Thyroid gland (tissue), 4 donors: ENCODE measurements at regions not wholly inside any gene's neighbourhood (a gene's known extent, or its start where the extent isn't known, plus 50 kb on each side); places are given as distances from the start of the nearest gene placed in this dataset.

Experiments
- DNase-seq, 2 donors: peaks; one replicate each; pipeline ENCODE4 v3.0.0-alpha.2; 2019
- H3K27ac ChIP-seq, 3 donors: fragments of 200-600 bp; sonication (generic); 1 replicate in 2 of 3; 2 replicates in 1 of 3; pipeline ENCODE4 v1.5.1; 2016 to 2019; ENCODE audit warnings: mild to moderate bottlenecking in 1 of 3, moderate library complexity in 1 of 3
- H3K27me3 ChIP-seq: fragments of 200-600 bp; sonication (generic); one replicate; pipeline ENCODE4 v1.5.1; 2019
- H3K36me3 ChIP-seq, 2 donors: fragments of 200-600 bp; sonication (generic); one replicate each; pipeline ENCODE4 v1.5.1; 2016 to 2019
- H3K4me1 ChIP-seq, 2 donors: fragments of 200-600 bp; sonication (generic); one replicate each; pipeline ENCODE4 v1.5.1; 2017 to 2019
- H3K4me3 ChIP-seq, 3 donors: fragments of 200-600 bp; sonication (generic); replicated peaks in 1 of 3; 1 replicate in 2 of 3; 2 replicates in 1 of 3; pipeline ENCODE4 v1.5.1; 2016; ENCODE audit warnings: mild to moderate bottlenecking in 1 of 3
- H3K9me3 ChIP-seq: fragments of 200-600 bp; sonication (generic); one replicate; pipeline ENCODE4 v1.5.1; 2017
- CTCF ChIP-seq, 6 experiments: fragments of 200-600 bp in 3 of 6; fragments of 450-650 bp in 3 of 6; sonication (generic) in 3 of 6; IDR thresholded peaks; one replicate each; pipeline ENCODE4 v1.5.1; 2016 to 2019; ENCODE audit warnings: antibody characterized with exemption in 6 of 6, mild to moderate bottlenecking in 2 of 6, inconsistent platforms in 1 of 6, moderate library complexity in 1 of 6
- POLR2A ChIP-seq, 2 donors: fragments of 450-650 bp; IDR thresholded peaks; one replicate each; pipeline ENCODE4 v1.6.1; 2017; ENCODE audit warnings: antibody characterized with exemption in 2 of 2, mild to moderate bottlenecking in 2 of 2, moderate library complexity in 1 of 2
- WGBS, 2 donors: methylation state at CpG; one replicate each; pipeline ENCODE4 v1.1.5; 2017; 5-methylcytosine and 5-hydroxymethylcytosine counted together
- intact Hi-C: fragments of 100-400 bp; cut with DNase I; formaldehyde crosslinking; loops from one replicate; pipeline ENCODE4 v1.15.1; 2023

GRCh38 chr9:71179183-71179582 lies 57.8 kb upstream of the TRPM3 start:
- TF ChIP-seq POLR2A (IDR thresholded peaks at IDR 0.05) = no peak
- TF ChIP-seq CTCF (IDR thresholded peaks at IDR 0.05) = no peak
- Histone ChIP-seq H3K4me3 (no peak overlapping the region), H3K9me3 (no peaks in the 10 kb centered on the region), H3K4me1 (no peaks in the 10 kb centered on the region), H3K27ac (no peak overlapping the region), H3K27me3 (no peaks in the 10 kb centered on the region), H3K36me3 (no peaks in the 10 kb centered on the region)
- intact Hi-C loops = no loop called here
- 36 to 39% methylated on average over 3 of the region's 3 CpGs for WGBS, 2 donors
- DNase-seq = no peak

- 85% methylated on average over 3 of the region's 3 CpGs for WGBS, 2 donors
- Histone ChIP-seq H3K9me3 (no peaks in the 10 kb centered on the region), H3K4me3 (no peak overlapping the region)
Observed at GRCh38 chr9:71177901-71178300, 56.5 kb upstream of the TRPM3 start.

GRCh38 chr9:71171517-71171916 lies 50.1 kb upstream of the TRPM3 start:
- Histone ChIP-seq H3K4me3 (no peak overlapping the region), H3K27ac (no peak overlapping the region), H3K9me3 (no peaks in the 10 kb centered on the region), H3K36me3 (no peaks in the 10 kb centered on the region), H3K4me1 (no peaks in the 10 kb centered on the region), H3K27me3 (no peaks in the 10 kb centered on the region)
- DNase-seq = no peak
- intact Hi-C loops = no loop called here
- WGBS, 2 donors = 79 to 81% methylated on average over 9 of the region's 9 CpGs
- TF ChIP-seq POLR2A (IDR thresholded peaks at IDR 0.05) (no peak), CTCF (IDR thresholded peaks at IDR 0.05) (no peak)

More at GRCh38 chr9:71177901-71178300, 56.5 kb upstream of the TRPM3 start:
- Histone ChIP-seq H3K36me3 (no peaks in the 10 kb centered on the region), H3K27ac (no peak overlapping the region), H3K27me3 (no peaks in the 10 kb centered on the region), H3K4me1 (no peaks in the 10 kb centered on the region)
- TF ChIP-seq POLR2A (IDR thresholded peaks at IDR 0.05) (no peak), CTCF (IDR thresholded peaks at IDR 0.05) (no peak)
- no peak for DNase-seq
- intact Hi-C loops = no loop called here
